ENCODE measurements at regions not wholly inside any gene's neighbourhood (a gene's known extent, or its start where the extent isn't known, plus 50 kb on each side); places are given as distances from the start of the nearest gene placed in this dataset.

GRCh38 chr9:88926781-88927505, 64.3 kb upstream of the S1PR3 start:
- TF ChIP-seq YY1 (IDR thresholded peaks at IDR 0.05; ENCODE audit: low read depth) (no peak), TEAD4 (IDR thresholded peaks at IDR 0.05) (no peak), CEBPB (IDR thresholded peaks at IDR 0.05) (no peak), EP300 (IDR thresholded peaks at IDR 0.05; ENCODE audit: borderline replicate concordance) (no peak), CREB1 (IDR thresholded peaks at IDR 0.05; ENCODE audit: low read depth) (no peak), TAF1 (IDR thresholded peaks at IDR 0.05; ENCODE audit: low read depth) (no peak), FOXM1 (IDR thresholded peaks at IDR 0.05; ENCODE audit: borderline replicate concordance, low read depth) (no peak), RAD21 (IDR thresholded peaks at IDR 0.05; ENCODE audit: low read depth) (no peak), MAX (IDR thresholded peaks at IDR 0.05) (no peak), NFIC (IDR thresholded peaks at IDR 0.05) (no peak), REST (IDR thresholded peaks at IDR 0.05; ENCODE audit: low read depth) (no peak), EGR1 (IDR thresholded peaks at IDR 0.05) (no peak), USF1 (IDR thresholded peaks at IDR 0.05) (no peak), ZBTB7A (IDR thresholded peaks at IDR 0.05; ENCODE audit: low read depth) (no peak), TCF12 (IDR thresholded peaks at IDR 0.05; ENCODE audit: low read depth) (no peak)

GRCh38 chr9:88927510-88927909, 63.8 kb upstream of the S1PR3 start:
- TF ChIP-seq USF1 (IDR thresholded peaks at IDR 0.05): no peak
- no peak for TF ChIP-seq EP300 (IDR thresholded peaks at IDR 0.05; ENCODE audit: borderline replicate concordance)
- no peak for TF ChIP-seq NFIC (IDR thresholded peaks at IDR 0.05)
- no peak for TF ChIP-seq CEBPB (IDR thresholded peaks at IDR 0.05)
- no peak for TF ChIP-seq TCF12 (IDR thresholded peaks at IDR 0.05; ENCODE audit: low read depth)
- TF ChIP-seq TEAD4 (IDR thresholded peaks at IDR 0.05): no peak
- no peak for TF ChIP-seq YY1 (IDR thresholded peaks at IDR 0.05; ENCODE audit: low read depth)
- TF ChIP-seq TAF1 (IDR thresholded peaks at IDR 0.05; ENCODE audit: low read depth): no peak
- no peak for TF ChIP-seq EGR1 (IDR thresholded peaks at IDR 0.05)
- no peak for TF ChIP-seq FOXM1 (IDR thresholded peaks at IDR 0.05; ENCODE audit: borderline replicate concordance, low read depth)
- TF ChIP-seq REST (IDR thresholded peaks at IDR 0.05; ENCODE audit: low read depth): no peak
- no peak for TF ChIP-seq ZBTB7A (IDR thresholded peaks at IDR 0.05; ENCODE audit: low read depth)
- no peak for TF ChIP-seq RAD21 (IDR thresholded peaks at IDR 0.05; ENCODE audit: low read depth)
- no peak for TF ChIP-seq MAX (IDR thresholded peaks at IDR 0.05)
- no peak for TF ChIP-seq CREB1 (IDR thresholded peaks at IDR 0.05; ENCODE audit: low read depth)

- TF ChIP-seq RAD21 (IDR thresholded peaks at IDR 0.05; ENCODE audit: low read depth) (no peak), CEBPB (IDR thresholded peaks at IDR 0.05) (no peak), USF1 (IDR thresholded peaks at IDR 0.05) (no peak), MAX (IDR thresholded peaks at IDR 0.05) (no peak), TAF1 (IDR thresholded peaks at IDR 0.05; ENCODE audit: low read depth) (no peak), TCF12 (IDR thresholded peaks at IDR 0.05; ENCODE audit: low read depth) (no peak), YY1 (IDR thresholded peaks at IDR 0.05; ENCODE audit: low read depth) (no peak), ZBTB7A (IDR thresholded peaks at IDR 0.05; ENCODE audit: low read depth) (no peak), CREB1 (IDR thresholded peaks at IDR 0.05; ENCODE audit: low read depth) (no peak)
Measured at GRCh38 chr9:88930716-88931115, 60.6 kb upstream of the S1PR3 start.

- no peak for TF ChIP-seq MAX (IDR thresholded peaks at IDR 0.05)
- TF ChIP-seq FOXM1 (IDR thresholded peaks at IDR 0.05; ENCODE audit: borderline replicate concordance, low read depth): no peak
- no peak for TF ChIP-seq CEBPB (IDR thresholded peaks at IDR 0.05)
- TF ChIP-seq EP300 (IDR thresholded peaks at IDR 0.05; ENCODE audit: borderline replicate concordance): no peak
- TF ChIP-seq RAD21 (IDR thresholded peaks at IDR 0.05; ENCODE audit: low read depth): no peak
- no peak for TF ChIP-seq EGR1 (IDR thresholded peaks at IDR 0.05)
- TF ChIP-seq REST (IDR thresholded peaks at IDR 0.05; ENCODE audit: low read depth): no peak
- TF ChIP-seq TAF1 (IDR thresholded peaks at IDR 0.05; ENCODE audit: low read depth): no peak
- no peak for TF ChIP-seq TCF12 (IDR thresholded peaks at IDR 0.05; ENCODE audit: low read depth)
- TF ChIP-seq YY1 (IDR thresholded peaks at IDR 0.05; ENCODE audit: low read depth): no peak
- TF ChIP-seq NFIC (IDR thresholded peaks at IDR 0.05): no peak
- TF ChIP-seq USF1 (IDR thresholded peaks at IDR 0.05): no peak
- TF ChIP-seq TEAD4 (IDR thresholded peaks at IDR 0.05): no peak
- TF ChIP-seq CREB1 (IDR thresholded peaks at IDR 0.05; ENCODE audit: low read depth): no peak
- no peak for TF ChIP-seq ZBTB7A (IDR thresholded peaks at IDR 0.05; ENCODE audit: low read depth)
Measured at GRCh38 chr9:88932766-88933165, 58.5 kb upstream of the S1PR3 start.
